HCT116 (cell line): ENCODE measurements at regions not wholly inside any gene's neighbourhood (a gene's known extent, or its start where the extent isn't known, plus 50 kb on each side); places are given as distances from the start of the nearest gene placed in this dataset.

Source experiments
- ATAC-seq: fragments of 200-7000 bp; cut with Tn5 transposase; 2 replicates; pipeline ENCODE4 v1.9.1; 2020; ENCODE audit warnings: mild to moderate bottlenecking, moderate library complexity
- BruUV-seq: library from RNA; stranded (reverse); fragments of 400-500 nt; replicated peaks from 2 replicates; lab custom pipeline; 2021; lab: Mats Ljungman, UMichigan
- CTCF ChIA-PET: fragments of 300-600 bp; sonication (Branson Sonifier 250); formaldehyde crosslinking; loops from one replicate; lab custom pipeline; 2021; ENCODE audit warnings: antibody characterized with exemption; lab: Charles Lee
- POLR2A ChIA-PET: fragments of 300-600, 350-600 bp; sonication (Branson Sonifier 250); formaldehyde crosslinking; loops from one replicate; lab custom pipeline; 2021; ENCODE audit warnings: antibody characterized with exemption; lab: Charles Lee
- RAD21 ChIA-PET, 2 experiments: fragments of 300-600 bp; sonication (Branson Sonifier 250); formaldehyde crosslinking; loops; one replicate each; lab custom pipeline; 2023; ENCODE audit warnings: low total read pairs in 2 of 2; ENCODE audit not compliant: uncharacterized antibody in 2 of 2, unreplicated experiment in 2 of 2, low non-redundant PET in 1 of 2; lab: Charles Lee
- DNase-seq: peaks from one replicate; pipeline ENCODE4 v3.0.0-alpha.2; 2010; ENCODE audit warnings: low read depth, low spot score
- H2AFZ ChIP-seq: fragments of 200-600 bp; shearing (Covaris generic), sonication (generic); 2 replicates; pipeline ENCODE4 v1.6.1; 2017; ENCODE audit warnings: low read depth, mixed run types, mixed read lengths, antibody characterized with exemption, low read length; ENCODE audit not compliant: poor library complexity, severe bottlenecking
- H3K27ac ChIP-seq: 2 replicates; pipeline ENCODE4 v1.5.1; 2012; ENCODE audit warnings: low read depth, low read length
- H3K27me3 ChIP-seq: fragments of 200-600 bp; sonication (generic); 2 replicates; pipeline ENCODE4 v1.6.1; 2016; ENCODE audit warnings: mixed run types, low read length, mixed read lengths; ENCODE audit not compliant: insufficient read depth
- H3K36me3 ChIP-seq, 2 experiments: fragments of 200-500 bp in 1 of 2; fragments of 200-600 bp in 1 of 2; sonication (Bioruptor generic) in 1 of 2; sonication (generic) in 1 of 2; 2 replicates each; pipeline versions ENCODE4 v1.5.1 to v1.6.1; 2014 to 2016; ENCODE audit warnings: low read length in 2 of 2, inconsistent platforms in 1 of 2, mixed read lengths in 1 of 2, mixed run types in 1 of 2; ENCODE audit not compliant: insufficient read depth in 2 of 2, control insufficient read depth in 1 of 2
- H3K4me1 ChIP-seq, 2 experiments: fragments of 200-600 bp in 1 of 2; sonication (generic) in 1 of 2; 2 replicates each; pipeline versions ENCODE4 v1.5.1 to v1.6.1; 2012 to 2017; ENCODE audit warnings: low read length in 2 of 2, inconsistent platforms in 1 of 2, mild to moderate bottlenecking in 1 of 2, mixed read lengths in 1 of 2, mixed run types in 1 of 2, moderate library complexity in 1 of 2; ENCODE audit not compliant: insufficient read depth in 2 of 2, control insufficient read depth in 1 of 2
- H3K4me2 ChIP-seq: fragments of 200-600 bp; sonication (generic); 2 replicates; pipeline ENCODE4 v1.6.1; 2017; ENCODE audit warnings: mixed run types, low read length, mixed read lengths
- H3K4me3 ChIP-seq, 2 experiments: fragments of 200-600 bp in 1 of 2; sonication (generic) in 1 of 2; replicated peaks in 1 of 2; 2 replicates each; pipeline ENCODE4 v1.5.1; 2011 to 2016; ENCODE audit warnings: low read length in 2 of 2, control low read depth in 1 of 2, low read depth in 1 of 2, mild to moderate bottlenecking in 1 of 2, mixed read lengths in 1 of 2, mixed run types in 1 of 2
- H3K79me2 ChIP-seq: fragments of 200-600 bp; sonication (generic); 2 replicates; pipeline ENCODE4 v1.6.1; 2017; ENCODE audit warnings: mild to moderate bottlenecking, mixed run types, low read length, moderate library complexity, mixed read lengths; ENCODE audit not compliant: insufficient read depth
- H3K9ac ChIP-seq: fragments of 200-600 bp; sonication (generic); 2 replicates; pipeline ENCODE4 v1.6.1; 2016; ENCODE audit warnings: low read length, mixed read lengths
- H3K9me2 ChIP-seq: fragments of 200-600 bp; sonication (generic), shearing (Covaris generic); 2 replicates; pipeline ENCODE4 v1.6.1; 2017; ENCODE audit warnings: mixed run types, mild to moderate bottlenecking, moderate library complexity; ENCODE audit not compliant: insufficient read depth
- H3K9me3 ChIP-seq, 2 experiments: fragments of 200-500 bp in 1 of 2; fragments of 200-600 bp in 1 of 2; sonication (Bioruptor generic) in 1 of 2; sonication (generic) in 1 of 2; 2 replicates each; pipeline ENCODE4 v1.6.1; 2014 to 2017; ENCODE audit warnings: low read length in 2 of 2, mixed read lengths in 2 of 2, inconsistent platforms in 1 of 2, low read depth in 1 of 2, mild to moderate bottlenecking in 1 of 2, mixed run types in 1 of 2, moderate library complexity in 1 of 2; ENCODE audit not compliant: control insufficient read depth in 1 of 2, insufficient read depth in 1 of 2
- H4K20me1 ChIP-seq: fragments of 200-600 bp; sonication (generic), shearing (Covaris generic); 2 replicates; pipeline ENCODE4 v1.6.1; 2017; ENCODE audit warnings: mixed run types, mild to moderate bottlenecking, moderate library complexity; ENCODE audit not compliant: insufficient read depth
- ATF3 ChIP-seq: IDR thresholded peaks from 2 replicates; pipeline ENCODE4 v1.6.1; 2012
- CBX3 ChIP-seq: IDR thresholded peaks from 2 replicates; pipeline ENCODE4 v1.6.1; 2012; ENCODE audit warnings: low read depth
- CEBPB ChIP-seq: IDR thresholded peaks from 2 replicates; pipeline ENCODE4 v1.6.1; 2012; ENCODE audit warnings: low read depth
- ELF1 ChIP-seq: IDR thresholded peaks from 2 replicates; pipeline ENCODE4 v1.6.1; 2012; ENCODE audit warnings: low read depth, borderline replicate concordance
- EZH2 ChIP-seq: fragments of 200-600 bp; sonication (generic); IDR thresholded peaks from 2 replicates; pipeline ENCODE4 v1.6.1; 2017; ENCODE audit warnings: antibody characterized with exemption, mixed run types
- EZH2phosphoT487 ChIP-seq: fragments of 200-600 bp; IDR thresholded peaks from 2 replicates; pipeline ENCODE4 v1.6.1; 2018; ENCODE audit warnings: antibody characterized with exemption, borderline replicate concordance
- FOSL1 ChIP-seq: IDR thresholded peaks from 2 replicates; pipeline ENCODE4 v1.6.1; 2012; ENCODE audit warnings: low read depth
- POLR2A ChIP-seq: IDR thresholded peaks from 2 replicates; pipeline ENCODE4 v1.7.0; 2011; ENCODE audit warnings: borderline replicate concordance; ENCODE audit not compliant: insufficient read depth, insufficient read length; ENCODE audit errors: extremely low read depth
- RAD21 ChIP-seq: IDR thresholded peaks from 2 replicates; pipeline ENCODE4 v1.6.1; 2012; ENCODE audit warnings: low read depth, mild to moderate bottlenecking
- REST ChIP-seq: IDR thresholded peaks from 2 replicates; pipeline ENCODE4 v1.6.1; 2012; ENCODE audit warnings: low read depth
- SP1 ChIP-seq: IDR thresholded peaks from 2 replicates; pipeline ENCODE4 v1.6.1; 2012; ENCODE audit warnings: low read depth
- SRF ChIP-seq: IDR thresholded peaks from 2 replicates; pipeline ENCODE4 v1.6.1; 2012; ENCODE audit warnings: low read depth
- ZNF274 ChIP-seq: fragments of 200-500 bp; sonication (Bioruptor generic); IDR thresholded peaks from 2 replicates; pipeline ENCODE4 v1.6.1; 2014; ENCODE audit warnings: mild to moderate bottlenecking, low read depth, low read length, inconsistent platforms
- intact Hi-C: fragments of 100-400 bp; cut with micrococcal nuclease; formaldehyde crosslinking; loops from 2 replicates; pipeline ENCODE4 v1.10.0; 2022
- TF ChIP-seq, protein P1 (sequence below): IDR thresholded peaks from 2 replicates; pipeline ENCODE4 v1.6.1; 2011; ENCODE audit warnings: mild to moderate bottlenecking, low read length, moderate library complexity; ENCODE audit not compliant: insufficient replicate concordance; ENCODE audit errors: extremely low read depth

DNA sequence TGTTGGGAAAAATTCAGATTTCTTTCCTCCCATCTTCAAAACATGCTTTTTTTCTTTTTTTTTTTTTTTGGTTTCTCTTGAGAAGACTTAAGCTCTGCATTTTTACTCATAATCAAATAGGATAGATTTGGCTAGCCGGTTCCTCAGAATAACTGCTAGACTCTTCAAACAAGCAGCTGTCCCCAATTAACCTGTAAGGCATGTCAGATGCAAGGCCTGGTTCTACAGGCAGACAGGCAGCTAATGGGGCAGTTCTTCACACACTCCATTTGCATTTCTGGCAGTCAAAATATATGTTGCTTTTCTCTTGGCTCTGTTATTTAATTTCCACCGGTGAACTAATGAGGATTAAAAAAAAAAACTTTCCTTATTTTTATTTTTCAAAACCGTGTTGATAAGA is 228.0 kb upstream of the ATP2B1 start (continued):
- TF ChIP-seq REST: no peak
- TF ChIP-seq, all 23 proteins: peak for 0

- Histone ChIP-seq H3K4me1 (no peaks in the 10 kb centered on the region), H3K9me3 (no peaks in the 10 kb centered on the region), H3K79me2 (no peaks in the 10 kb centered on the region), H3K27me3 (no peaks in the 10 kb centered on the region), H3K9me2 (no peaks in the 10 kb centered on the region), H2AFZ (no peak overlapping the region), H3K27ac (no peak overlapping the region), H3K36me3 (no peaks in the 10 kb centered on the region), H3K4me2 (no peak overlapping the region), H4K20me1 (no peaks in the 10 kb centered on the region), H3K9ac (no peak overlapping the region), H3K4me3 (no peak overlapping the region)
- POLR2A ChIA-PET: no interaction called here
- TF ChIP-seq ZNF274 (no peak), RAD21 (no peak), SRF (no peak), ATF3 (no peak), REST (no peak), CEBPB (no peak), SP1 (no peak), ELF1 (no peak), CBX3 (no peak), EZH2phosphoT487 (no peak), EZH2 (no peak), POLR2A (no peak), FOSL1 (no peak)
- TF ChIP-seq, protein P1, sequence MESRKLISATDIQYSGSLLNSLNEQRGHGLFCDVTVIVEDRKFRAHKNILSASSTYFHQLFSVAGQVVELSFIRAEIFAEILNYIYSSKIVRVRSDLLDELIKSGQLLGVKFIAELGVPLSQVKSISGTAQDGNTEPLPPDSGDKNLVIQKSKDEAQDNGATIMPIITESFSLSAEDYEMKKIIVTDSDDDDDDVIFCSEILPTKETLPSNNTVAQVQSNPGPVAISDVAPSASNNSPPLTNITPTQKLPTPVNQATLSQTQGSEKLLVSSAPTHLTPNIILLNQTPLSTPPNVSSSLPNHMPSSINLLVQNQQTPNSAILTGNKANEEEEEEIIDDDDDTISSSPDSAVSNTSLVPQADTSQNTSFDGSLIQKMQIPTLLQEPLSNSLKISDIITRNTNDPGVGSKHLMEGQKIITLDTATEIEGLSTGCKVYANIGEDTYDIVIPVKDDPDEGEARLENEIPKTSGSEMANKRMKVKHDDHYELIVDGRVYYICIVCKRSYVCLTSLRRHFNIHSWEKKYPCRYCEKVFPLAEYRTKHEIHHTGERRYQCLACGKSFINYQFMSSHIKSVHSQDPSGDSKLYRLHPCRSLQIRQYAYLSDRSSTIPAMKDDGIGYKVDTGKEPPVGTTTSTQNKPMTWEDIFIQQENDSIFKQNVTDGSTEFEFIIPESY: no peak
- ATAC-seq (no peak), DNase-seq (no peak)
- BruUV-seq: no TSS peak
- RAD21 ChIA-PET: no interaction called here
- CTCF ChIA-PET: no interaction called here
- intact Hi-C loops: no loop called here
Observed at GRCh38 chr12:89935850-89936249, 227.2 kb upstream of the ATP2B1 start.
